GM21526 (cell line): ENCODE measurements at regions not wholly inside any gene's neighbourhood (a gene's known extent, or its start where the extent isn't known, plus 50 kb on each side); places are given as distances from the start of the nearest gene placed in this dataset.

Source experiments
- ATAC-seq: cut with Tn5 transposase; IDR thresholded peaks from one replicate; pipeline ENCODE4 v1.9.1; 2021; ENCODE audit warnings: moderate library complexity; ENCODE audit not compliant: unreplicated experiment, low FRiP score

GRCh38 chr14:56065621-56066290 is 52.5 kb upstream of the PELI2 start:
- ATAC-seq, result no peak
